ENCODE measurements at regions not wholly inside any gene's neighbourhood (a gene's known extent, or its start where the extent isn't known, plus 50 kb on each side); places are given as distances from the start of the nearest gene placed in this dataset.

GRCh38 chr3:35544976-35545375, 94.3 kb upstream of the ARPP21 start:
- Histone ChIP-seq H3K27me3 (ENCODE audit: control insufficient read depth in 2 of 2, insufficient read depth in 2 of 2, low read length in 2 of 2) (no peaks in the 10 kb centered on the region), H3K4me1 (ENCODE audit: control insufficient read depth, extremely low read depth, insufficient read depth, low read length) (no peaks in the 10 kb centered on the region), H3K79me2 (ENCODE audit: control insufficient read depth, insufficient read depth, low read length) (no peaks in the 10 kb centered on the region), H3K4me2 (ENCODE audit: insufficient read depth, low read length) (no peak overlapping the region), H3K9me1 (replicated peaks; ENCODE audit: control insufficient read depth, extremely low read depth, insufficient read depth, low read length) (no peaks in the 10 kb centered on the region), H3K36me3 (ENCODE audit: control insufficient read depth in 2 of 2, extremely low read depth in 1 of 2, insufficient read depth in 2 of 2, low read length in 2 of 2) (no peaks in the 10 kb centered on the region), H3K9me3 (replicated peaks; ENCODE audit: control insufficient read depth, insufficient read depth, low read length) (no peaks in the 10 kb centered on the region), H3K27ac (ENCODE audit: insufficient read depth, low read depth, low read length) (no peak overlapping the region), H3K9ac (replicated peaks; ENCODE audit: extremely low read depth, insufficient read depth, low read length) (no peak overlapping the region), H2AFZ (ENCODE audit: low read depth, low read length) (no peak overlapping the region), H3K4me3 (replicated peaks in 1 of 3; ENCODE audit: insufficient read depth in 1 of 3, low read depth in 1 of 3, low read length in 3 of 3) (no peak overlapping the region), H4K20me1 (replicated peaks; ENCODE audit: control insufficient read depth, extremely low read depth, insufficient read depth, low read length) (no peaks in the 10 kb centered on the region)
- intact Hi-C loops (cut with micrococcal nuclease) (no loop called here), dilution Hi-C loops (cut with MboI; ENCODE audit: extremely low pct_ligation_motif_present, low sequenced_read_pairs) (no loop called here)
- ChIA-PET CTCF (interaction anchor here (0.7 kb wide), 1 partner anchor 21 kb away, joined by 3 read pairs; no protein-coding TSS in a partner anchor), POLR2A (no interaction called here)
- FAIRE-seq (no peak), DNase-seq (ENCODE audit: low read depth, low spot score) (no peak)
- TF ChIP-seq EZH2 (IDR thresholded peaks at IDR 0.05; ENCODE audit: borderline replicate concordance, low read depth, low read length, severe bottlenecking), result no peak
- no peak for TF ChIP-seq JUN (IDR thresholded peaks at IDR 0.05; ENCODE audit: borderline replicate concordance, insufficient read depth, insufficient read length, low read depth)
- TF ChIP-seq POLR2AphosphoS5 (IDR thresholded peaks at IDR 0.05; ENCODE audit: insufficient read depth, low read depth, low read length), result no peak
- TF ChIP-seq MAX (IDR thresholded peaks at IDR 0.05; ENCODE audit: insufficient read depth, insufficient read length), result no peak
- TF ChIP-seq FOS (IDR thresholded peaks at IDR 0.05; ENCODE audit: borderline replicate concordance, insufficient read depth, low read length), result no peak
- no peak for TF ChIP-seq GATA2 (IDR thresholded peaks at IDR 0.05; ENCODE audit: insufficient read depth, insufficient read length, low read depth, low read length)
- TF ChIP-seq POLR2A (IDR thresholded peaks at IDR 0.05; ENCODE audit: low read depth, low read length), result no peak
- TF ChIP-seq, protein P1, sequence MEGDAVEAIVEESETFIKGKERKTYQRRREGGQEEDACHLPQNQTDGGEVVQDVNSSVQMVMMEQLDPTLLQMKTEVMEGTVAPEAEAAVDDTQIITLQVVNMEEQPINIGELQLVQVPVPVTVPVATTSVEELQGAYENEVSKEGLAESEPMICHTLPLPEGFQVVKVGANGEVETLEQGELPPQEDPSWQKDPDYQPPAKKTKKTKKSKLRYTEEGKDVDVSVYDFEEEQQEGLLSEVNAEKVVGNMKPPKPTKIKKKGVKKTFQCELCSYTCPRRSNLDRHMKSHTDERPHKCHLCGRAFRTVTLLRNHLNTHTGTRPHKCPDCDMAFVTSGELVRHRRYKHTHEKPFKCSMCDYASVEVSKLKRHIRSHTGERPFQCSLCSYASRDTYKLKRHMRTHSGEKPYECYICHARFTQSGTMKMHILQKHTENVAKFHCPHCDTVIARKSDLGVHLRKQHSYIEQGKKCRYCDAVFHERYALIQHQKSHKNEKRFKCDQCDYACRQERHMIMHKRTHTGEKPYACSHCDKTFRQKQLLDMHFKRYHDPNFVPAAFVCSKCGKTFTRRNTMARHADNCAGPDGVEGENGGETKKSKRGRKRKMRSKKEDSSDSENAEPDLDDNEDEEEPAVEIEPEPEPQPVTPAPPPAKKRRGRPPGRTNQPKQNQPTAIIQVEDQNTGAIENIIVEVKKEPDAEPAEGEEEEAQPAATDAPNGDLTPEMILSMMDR (IDR thresholded peaks at IDR 0.05; ENCODE audit: extremely low read depth in 1 of 2, insufficient read depth in 1 of 2, low read depth in 1 of 2, low read length in 2 of 2), result no peak
- no peak for TF ChIP-seq MYC (IDR thresholded peaks at IDR 0.05; ENCODE audit: low read depth, low read length)
- BruUV-seq (replicated peaks), result no TSS peak

Data from endothelial cell of umbilical vein (primary cell).